ENCODE measurements at regions not wholly inside any gene's neighbourhood (a gene's known extent, or its start where the extent isn't known, plus 50 kb on each side); places are given as distances from the start of the nearest gene placed in this dataset.
"Not testable (repeated sequence)": the region's sequence is repeated elsewhere in the genome, so short reads cannot be mapped to it uniquely, and the experiment has no call there.

DNA sequence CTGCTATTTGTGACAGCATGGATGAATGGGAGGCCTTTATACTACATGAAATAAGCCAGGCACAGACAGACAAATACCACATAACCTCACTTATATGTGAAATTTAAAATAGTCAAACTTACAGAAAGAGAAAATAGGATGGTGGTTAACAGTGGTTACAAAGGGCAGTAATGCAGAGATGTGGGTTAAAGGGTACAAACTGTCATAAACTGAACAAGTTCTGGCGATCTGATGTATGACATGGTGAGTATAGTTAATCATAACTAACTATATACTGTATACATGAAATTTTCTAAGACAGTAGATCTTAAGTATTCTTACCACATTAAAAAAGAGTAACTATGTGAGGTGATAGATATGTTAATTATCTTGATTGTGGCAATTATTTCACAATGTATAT lies 558.1 kb upstream of the ZNF804A start:
- H3K4me3 ChIP-seq: no peak overlapping the region
- intact Hi-C loops (cut with micrococcal nuclease): no loop called here
- no peaks in the 10 kb centered on the region for H3K36me3 ChIP-seq
- no peaks in the 10 kb centered on the region for H3K27me3 ChIP-seq (ENCODE audit: low read depth)
- H3K27ac ChIP-seq (replicated peaks): no peak overlapping the region
- no peak for DNase-seq
- TF ChIP-seq, protein P1, sequence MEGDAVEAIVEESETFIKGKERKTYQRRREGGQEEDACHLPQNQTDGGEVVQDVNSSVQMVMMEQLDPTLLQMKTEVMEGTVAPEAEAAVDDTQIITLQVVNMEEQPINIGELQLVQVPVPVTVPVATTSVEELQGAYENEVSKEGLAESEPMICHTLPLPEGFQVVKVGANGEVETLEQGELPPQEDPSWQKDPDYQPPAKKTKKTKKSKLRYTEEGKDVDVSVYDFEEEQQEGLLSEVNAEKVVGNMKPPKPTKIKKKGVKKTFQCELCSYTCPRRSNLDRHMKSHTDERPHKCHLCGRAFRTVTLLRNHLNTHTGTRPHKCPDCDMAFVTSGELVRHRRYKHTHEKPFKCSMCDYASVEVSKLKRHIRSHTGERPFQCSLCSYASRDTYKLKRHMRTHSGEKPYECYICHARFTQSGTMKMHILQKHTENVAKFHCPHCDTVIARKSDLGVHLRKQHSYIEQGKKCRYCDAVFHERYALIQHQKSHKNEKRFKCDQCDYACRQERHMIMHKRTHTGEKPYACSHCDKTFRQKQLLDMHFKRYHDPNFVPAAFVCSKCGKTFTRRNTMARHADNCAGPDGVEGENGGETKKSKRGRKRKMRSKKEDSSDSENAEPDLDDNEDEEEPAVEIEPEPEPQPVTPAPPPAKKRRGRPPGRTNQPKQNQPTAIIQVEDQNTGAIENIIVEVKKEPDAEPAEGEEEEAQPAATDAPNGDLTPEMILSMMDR (IDR thresholded peaks at IDR 0.05; ENCODE audit: borderline replicate concordance): no peak
- no peaks in the 10 kb centered on the region for H3K4me1 ChIP-seq
- no peaks in the 10 kb centered on the region for H3K9me3 ChIP-seq (replicated peaks)

DNA sequence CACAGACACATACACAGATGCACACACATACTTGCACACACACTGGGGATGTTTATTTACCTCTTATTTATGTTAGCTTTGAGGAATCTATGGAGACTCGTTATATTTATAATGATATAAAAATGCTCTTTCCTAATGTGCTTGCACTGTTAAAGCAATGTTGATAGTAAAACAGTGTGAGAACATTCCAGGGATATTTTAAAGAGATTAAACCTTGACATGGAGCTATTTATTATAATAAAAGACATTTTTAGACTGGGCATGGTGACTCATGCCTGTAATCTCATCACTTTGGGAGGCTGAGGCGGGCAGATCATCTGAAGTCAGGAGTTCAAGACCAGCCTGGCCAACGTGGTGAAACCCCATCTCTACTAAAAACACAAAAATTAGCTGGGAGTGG lies 557.3 kb upstream of the ZNF804A start:
- intact Hi-C loops (cut with micrococcal nuclease): no loop called here
- Histone ChIP-seq H3K4me3 (no peak overlapping the region), H3K9me3 (replicated peaks) (no peaks in the 10 kb centered on the region), H3K4me1 (no peaks in the 10 kb centered on the region), H3K27ac (replicated peaks) (no peak overlapping the region), H3K27me3 (ENCODE audit: low read depth) (no peaks in the 10 kb centered on the region), H3K36me3 (no peaks in the 10 kb centered on the region)
- TF ChIP-seq, protein P1 (IDR thresholded peaks at IDR 0.05; ENCODE audit: borderline replicate concordance): no peak
- no peak for DNase-seq

DNA sequence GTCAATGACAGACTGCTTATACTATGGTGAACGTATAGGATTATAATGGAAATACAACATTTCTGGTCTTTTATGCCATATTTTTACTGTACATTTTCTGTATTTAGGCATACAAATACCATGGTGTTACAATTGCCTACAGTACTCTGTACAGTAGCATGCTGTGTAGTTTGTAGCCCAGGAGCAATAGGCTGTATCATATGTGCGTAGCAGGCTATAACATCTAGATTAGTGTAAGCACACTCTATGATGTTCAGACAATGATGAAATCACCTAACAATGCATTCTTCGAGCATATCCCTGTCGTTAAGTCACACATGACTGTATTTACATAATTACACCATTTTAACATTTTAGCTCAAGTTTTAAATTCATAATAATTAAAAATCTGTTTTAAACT lies 556.6 kb upstream of the ZNF804A start:
- H3K4me3 ChIP-seq: no peak overlapping the region
- H3K27ac ChIP-seq (replicated peaks): no peak overlapping the region
- no peaks in the 10 kb centered on the region for H3K9me3 ChIP-seq (replicated peaks)
- TF ChIP-seq, protein P1 (IDR thresholded peaks at IDR 0.05; ENCODE audit: borderline replicate concordance): no peak
- DNase-seq: no peak
- no peaks in the 10 kb centered on the region for H3K4me1 ChIP-seq
- no peaks in the 10 kb centered on the region for H3K36me3 ChIP-seq
- intact Hi-C loops (cut with micrococcal nuclease): no loop called here
- no peaks in the 10 kb centered on the region for H3K27me3 ChIP-seq (ENCODE audit: low read depth)

DNA sequence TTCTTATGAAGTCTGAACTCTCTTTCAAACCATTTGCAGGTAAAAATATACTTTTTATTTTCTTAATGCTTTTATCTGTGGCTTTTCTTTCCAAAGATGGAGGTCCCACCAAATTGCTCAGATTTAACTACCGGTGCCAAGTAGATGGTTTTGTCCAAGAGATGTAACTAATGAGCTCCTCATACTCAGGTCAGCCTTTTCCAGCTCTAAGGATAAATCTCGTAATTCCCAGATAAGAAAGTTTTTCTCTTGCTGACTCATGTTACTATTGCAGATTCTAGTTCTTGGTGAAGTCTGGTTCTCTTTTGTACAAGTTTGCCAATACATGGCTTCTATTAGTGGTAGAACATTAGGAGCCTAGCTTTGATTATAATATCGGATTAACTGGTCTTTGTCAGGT lies 550.8 kb upstream of the ZNF804A start:
- no peak for DNase-seq
- intact Hi-C loops (cut with micrococcal nuclease): no loop called here
- H3K9me3 ChIP-seq (replicated peaks): no peaks in the 10 kb centered on the region
- no peak overlapping the region for H3K27ac ChIP-seq (replicated peaks)
- TF ChIP-seq, protein P1 (IDR thresholded peaks at IDR 0.05; ENCODE audit: borderline replicate concordance): no peak
- H3K4me1 ChIP-seq: no peaks in the 10 kb centered on the region
- no peaks in the 10 kb centered on the region for H3K27me3 ChIP-seq (ENCODE audit: low read depth)
- no peaks in the 10 kb centered on the region for H3K36me3 ChIP-seq
- H3K4me3 ChIP-seq: no peak overlapping the region

DNA sequence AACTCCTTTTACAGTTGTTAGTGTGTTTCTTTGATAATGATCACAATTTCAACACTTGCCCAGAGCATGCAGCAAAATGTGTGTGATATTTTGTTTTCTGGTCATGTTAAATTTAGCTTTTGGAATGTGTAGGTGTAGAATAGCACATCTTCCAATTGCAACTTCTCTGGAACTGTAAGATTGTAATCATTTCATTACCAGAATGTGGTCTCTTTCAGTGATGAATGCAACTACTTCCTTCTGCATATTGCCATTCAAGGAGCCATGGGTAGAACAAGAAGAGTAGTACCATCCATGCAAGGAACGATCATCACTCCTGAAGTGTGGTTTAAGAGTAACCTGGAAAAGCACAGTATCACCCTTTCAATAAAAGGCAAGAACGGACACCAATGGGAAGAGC lies 548.8 kb upstream of the ZNF804A start:
- H3K27ac ChIP-seq (replicated peaks): no peak overlapping the region
- H3K27me3 ChIP-seq (ENCODE audit: low read depth): no peaks in the 10 kb centered on the region
- no peak for DNase-seq
- intact Hi-C loops (cut with micrococcal nuclease): no loop called here
- H3K4me3 ChIP-seq: no peak overlapping the region
- no peaks in the 10 kb centered on the region for H3K4me1 ChIP-seq
- TF ChIP-seq, protein P1 (IDR thresholded peaks at IDR 0.05; ENCODE audit: borderline replicate concordance): no peak
- peaks cover 2% of the 10 kb centered on the region for H3K9me3 ChIP-seq (replicated peaks)
- H3K36me3 ChIP-seq: no peaks in the 10 kb centered on the region

DNA sequence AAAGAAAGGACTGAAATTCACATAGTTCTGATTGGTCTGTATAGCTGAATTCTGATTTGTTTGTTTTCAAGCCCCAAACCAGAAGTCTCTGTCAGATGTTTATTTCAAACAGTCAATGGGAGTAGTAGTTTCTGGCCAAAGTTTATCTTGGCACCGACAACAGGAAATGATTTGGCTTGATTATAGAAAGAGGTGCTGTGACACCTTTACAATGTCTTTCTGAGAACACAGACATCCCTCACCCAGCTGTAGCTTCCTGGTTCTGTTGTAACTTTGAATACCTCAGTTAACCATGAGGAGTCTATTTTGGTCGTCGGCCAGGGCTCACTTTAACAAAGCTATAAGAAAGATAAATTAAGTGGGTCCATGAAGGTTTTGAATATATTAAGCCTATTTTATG lies 545.0 kb upstream of the ZNF804A start:
- H3K9me3 ChIP-seq (replicated peaks): peaks cover 4% of the 10 kb centered on the region
- DNase-seq: no peak
- no peaks in the 10 kb centered on the region for H3K36me3 ChIP-seq
- TF ChIP-seq, protein P1 (IDR thresholded peaks at IDR 0.05; ENCODE audit: borderline replicate concordance): no peak
- no peak overlapping the region for H3K4me3 ChIP-seq
- intact Hi-C loops (cut with micrococcal nuclease): no loop called here
- H3K27me3 ChIP-seq (ENCODE audit: low read depth): no peaks in the 10 kb centered on the region
- H3K27ac ChIP-seq (replicated peaks): no peak overlapping the region
- H3K4me1 ChIP-seq: no peaks in the 10 kb centered on the region

DNA sequence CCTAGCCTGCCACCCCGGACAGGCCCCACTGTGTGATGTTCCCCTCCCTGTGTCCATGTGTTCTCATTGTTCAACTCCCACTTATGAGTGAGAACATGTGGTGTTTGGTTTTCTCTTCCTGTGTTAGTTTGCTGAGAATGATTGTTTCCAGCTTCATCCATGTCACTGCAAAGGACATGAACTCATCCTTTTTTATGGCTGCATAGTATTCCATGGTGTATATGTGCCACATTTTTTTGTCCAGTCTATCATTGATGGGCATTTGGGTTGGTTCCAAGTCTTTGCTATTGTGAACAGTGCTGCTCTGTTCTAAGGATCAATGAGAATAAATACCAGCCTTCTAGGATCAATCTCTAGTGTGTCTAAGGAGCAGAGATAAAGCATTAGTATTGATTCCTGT lies 543.9 kb upstream of the ZNF804A start:
- H3K36me3 ChIP-seq; H3K4me1 ChIP-seq; H3K4me3 ChIP-seq; intact Hi-C loops (cut with micrococcal nuclease); H3K9me3 ChIP-seq (replicated peaks); H3K27me3 ChIP-seq (ENCODE audit: low read depth); DNase-seq; H3K27ac ChIP-seq (replicated peaks): not testable (repeated sequence)

All from left ventricle myocardium inferior (tissue), 1 donor.